Right lobe of liver (tissue), 6 donors: ENCODE measurements at regions not wholly inside any gene's neighbourhood (a gene's known extent, or its start where the extent isn't known, plus 50 kb on each side); places are given as distances from the start of the nearest gene placed in this dataset.
"Not testable (repeated sequence)": the region's sequence is repeated elsewhere in the genome, so short reads cannot be mapped to it uniquely, and the experiment has no call there.

ENCODE experiments used
- ATAC-seq, 4 donors: fragments of 200-7000 bp; cut with Tn5 transposase; one replicate each; pipeline ENCODE4 v1.9.1; 2020; ENCODE audit warnings: mild to moderate bottlenecking in 4 of 4, moderate library complexity in 4 of 4
- DNase-seq, 3 donors: peaks; one replicate each; pipeline ENCODE4 v3.0.0-alpha.2; 2020
- H3K27ac ChIP-seq, 3 donors: fragments of 200-600 bp; one replicate each; pipeline ENCODE4 v1.8.0; 2022
- H3K27me3 ChIP-seq, 2 donors: fragments of 200-600 bp; one replicate each; pipeline ENCODE4 v1.8.0; 2022
- H3K36me3 ChIP-seq, 4 donors: fragments of 200-600 bp; sonication (generic) in 1 of 4; one replicate each; pipeline versions ENCODE4 v1.5.1 to v1.8.0; 2017 to 2022; ENCODE audit warnings: control low read depth in 1 of 4
- H3K4me1 ChIP-seq, 4 donors: fragments of 200-600 bp; sonication (generic) in 1 of 4; one replicate each; pipeline versions ENCODE4 v1.5.1 to v1.8.0; 2017 to 2022; ENCODE audit warnings: control low read depth in 1 of 4
- H3K4me3 ChIP-seq, 3 donors: fragments of 200-600 bp; one replicate each; pipeline ENCODE4 v1.8.0; 2022
- H3K9me3 ChIP-seq, 4 donors: fragments of 200-600 bp; sonication (generic) in 1 of 4; one replicate each; pipeline versions ENCODE4 v1.5.1 to v1.8.0; 2017 to 2022; ENCODE audit warnings: control low read depth in 1 of 4
- POLR2A ChIP-seq: fragments of 450-650 bp; IDR thresholded peaks from one replicate; pipeline ENCODE4 v1.6.1; 2017; ENCODE audit warnings: antibody characterized with exemption, mild to moderate bottlenecking
- WGBS: methylation state at CpG from one replicate; pipeline ENCODE4 v1.1.6; 2018; ENCODE audit warnings: low coverage, low lambda C conversion rate; ENCODE audit not compliant: insufficient coverage; ENCODE audit errors: missing lambda C conversion rate; 5-methylcytosine and 5-hydroxymethylcytosine counted together
- intact Hi-C, 2 donors: fragments of 100-400 bp; cut with DNase I; formaldehyde crosslinking; loops; one replicate each; pipeline versions ENCODE4 v1.11.2 to v1.14.1; 2022
- TF ChIP-seq, protein P1 (sequence below), 4 donors: fragments of 200-600 bp in 3 of 4; fragments of 450-650 bp in 1 of 4; IDR thresholded peaks; one replicate each; pipeline versions ENCODE4 v1.5.1 to v1.8.0; 2016 to 2022; ENCODE audit warnings: antibody characterized with exemption in 4 of 4, mild to moderate bottlenecking in 2 of 4
- donor health status: DM: no; HTN: yes; CAD: no.
- donor health status: DM: no; HTN: no; CAD: no.
- donor health status: DM: no; HTN: no; CAD: no.
- donor health status: DM: no; HTN: yes; CAD: no.
- donor health status: DM: no; HTN: yes; CAD: no.

DNA sequence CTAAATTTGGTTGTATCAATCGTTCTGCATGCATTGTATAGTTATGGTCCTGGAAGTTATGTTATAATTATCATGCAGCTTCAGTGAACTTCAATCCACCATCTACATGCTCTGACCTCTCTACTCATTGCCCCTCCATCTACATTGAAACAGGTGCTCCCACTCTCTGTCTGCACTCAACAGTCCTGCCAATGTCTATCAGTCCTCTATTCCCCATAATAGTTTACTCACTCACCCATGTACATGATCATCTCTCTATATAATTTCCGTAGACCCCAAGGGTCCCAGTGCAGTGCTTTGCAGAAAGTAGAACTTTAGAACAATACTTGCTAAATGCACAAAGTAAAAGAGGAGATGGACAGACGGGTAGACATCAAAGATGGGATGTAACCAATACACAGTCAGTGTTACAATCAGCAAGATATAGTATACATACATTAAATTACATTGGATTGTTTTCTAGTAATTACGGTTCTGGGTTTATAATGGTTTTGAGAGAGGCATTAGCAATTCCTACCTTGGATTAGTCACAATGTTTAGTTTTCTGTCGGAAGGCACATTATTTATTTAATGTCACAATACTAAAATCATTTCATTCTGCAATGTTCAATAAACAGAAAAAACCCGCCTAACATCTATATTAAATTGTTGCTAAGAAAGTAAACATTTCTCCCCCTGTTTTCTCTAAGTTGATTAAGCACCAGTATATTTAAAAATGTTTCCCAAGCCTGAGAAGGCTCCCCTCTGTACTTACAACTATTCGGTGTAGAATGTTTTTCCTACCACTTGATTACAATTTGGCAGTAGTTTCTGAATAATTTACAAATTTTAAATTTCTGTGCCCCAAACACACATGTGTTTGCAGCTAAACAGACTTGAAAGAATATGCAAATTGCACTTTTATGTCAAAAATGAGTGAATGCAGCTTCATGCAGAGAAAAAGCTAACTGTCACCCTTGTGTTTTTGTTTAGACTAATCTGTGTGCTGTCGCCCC, 94.4 kb upstream of the SIX2 start:
- TF ChIP-seq, protein P1, sequence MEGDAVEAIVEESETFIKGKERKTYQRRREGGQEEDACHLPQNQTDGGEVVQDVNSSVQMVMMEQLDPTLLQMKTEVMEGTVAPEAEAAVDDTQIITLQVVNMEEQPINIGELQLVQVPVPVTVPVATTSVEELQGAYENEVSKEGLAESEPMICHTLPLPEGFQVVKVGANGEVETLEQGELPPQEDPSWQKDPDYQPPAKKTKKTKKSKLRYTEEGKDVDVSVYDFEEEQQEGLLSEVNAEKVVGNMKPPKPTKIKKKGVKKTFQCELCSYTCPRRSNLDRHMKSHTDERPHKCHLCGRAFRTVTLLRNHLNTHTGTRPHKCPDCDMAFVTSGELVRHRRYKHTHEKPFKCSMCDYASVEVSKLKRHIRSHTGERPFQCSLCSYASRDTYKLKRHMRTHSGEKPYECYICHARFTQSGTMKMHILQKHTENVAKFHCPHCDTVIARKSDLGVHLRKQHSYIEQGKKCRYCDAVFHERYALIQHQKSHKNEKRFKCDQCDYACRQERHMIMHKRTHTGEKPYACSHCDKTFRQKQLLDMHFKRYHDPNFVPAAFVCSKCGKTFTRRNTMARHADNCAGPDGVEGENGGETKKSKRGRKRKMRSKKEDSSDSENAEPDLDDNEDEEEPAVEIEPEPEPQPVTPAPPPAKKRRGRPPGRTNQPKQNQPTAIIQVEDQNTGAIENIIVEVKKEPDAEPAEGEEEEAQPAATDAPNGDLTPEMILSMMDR (IDR thresholded peaks at IDR 0.05) = no peak
- no peak for TF ChIP-seq POLR2A
- intact Hi-C loops = no loop called here
- Histone ChIP-seq H3K27me3 (no peaks in the 10 kb centered on the region), H3K9me3 (no peaks in the 10 kb centered on the region), H3K36me3 (no peaks in the 10 kb centered on the region), H3K4me1 (no peaks in the 10 kb centered on the region), H3K4me3 (no peak overlapping the region), H3K27ac (no peak overlapping the region)
- 69% methylated on average over 8 of the region's 8 CpGs for WGBS
- DNase-seq = no peak
- no peak for ATAC-seq

GRCh38 chr2:45102579-45103117, 93.4 kb upstream of the SIX2 start:
- Histone ChIP-seq H3K4me1 (no peaks in the 10 kb centered on the region), H3K36me3 (no peaks in the 10 kb centered on the region), H3K27ac (no peak overlapping the region), H3K27me3 (no peaks in the 10 kb centered on the region), H3K4me3 (no peak overlapping the region), H3K9me3 (no peaks in the 10 kb centered on the region)
- ATAC-seq (peak in 2 of 4 donors; percentile 42 to 81), DNase-seq (no peak)
- TF ChIP-seq, protein P1 (IDR thresholded peaks at IDR 0.05) = no peak
- no peak for TF ChIP-seq POLR2A
- intact Hi-C loops = no loop called here
- WGBS = 56% methylated on average over 3 of the region's 3 CpGs

DNA sequence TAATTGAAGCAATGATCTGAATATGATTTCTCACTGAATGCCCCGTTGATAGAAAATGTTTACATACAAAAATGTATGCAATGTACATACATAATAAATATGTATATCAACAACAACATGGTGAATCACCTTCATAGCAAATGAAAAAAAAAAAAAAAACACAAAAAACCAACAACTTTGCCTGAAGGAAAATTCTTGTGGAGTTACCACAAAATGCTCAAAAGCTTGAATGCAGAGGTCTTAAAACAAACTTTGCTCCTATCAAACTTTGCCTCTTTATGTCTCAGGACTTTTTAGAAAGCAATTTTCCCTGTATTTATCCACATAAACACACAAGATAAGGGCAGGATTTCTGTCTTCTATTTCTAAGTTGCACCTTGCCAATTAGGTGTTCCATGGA, 92.9 kb upstream of the SIX2 start:
- Histone ChIP-seq H3K4me3 (no peak overlapping the region), H3K27me3 (no peaks in the 10 kb centered on the region), H3K4me1 (no peaks in the 10 kb centered on the region), H3K9me3 (no peaks in the 10 kb centered on the region), H3K27ac (no peak overlapping the region), H3K36me3 (no peaks in the 10 kb centered on the region)
- no peak for DNase-seq
- no peak for TF ChIP-seq POLR2A
- TF ChIP-seq, protein P1 (IDR thresholded peaks at IDR 0.05) = no peak
- intact Hi-C loops = no loop called here
- no peak for ATAC-seq
- 68% methylated on average over 1 of the region's 1 CpG for WGBS

DNA sequence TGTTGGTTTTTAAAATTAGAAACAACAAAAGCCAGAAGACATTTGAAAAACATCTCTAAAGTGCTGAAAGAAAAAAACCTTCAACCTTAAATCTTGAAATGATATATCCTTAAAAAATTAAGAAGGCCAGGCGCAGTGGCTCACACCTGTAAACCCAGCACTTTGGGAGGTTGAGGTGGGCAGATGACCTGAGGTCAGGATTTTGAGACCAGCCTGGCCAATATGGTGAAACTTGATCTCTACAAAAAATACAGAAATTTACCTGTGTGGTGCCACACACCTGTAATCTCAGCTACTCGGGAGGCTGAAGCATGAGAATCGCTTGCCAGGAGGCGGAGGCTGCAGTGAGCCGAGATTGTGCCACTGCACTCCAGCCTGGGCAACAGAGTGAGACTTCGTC, 87.7 kb upstream of the SIX2 start:
- no peak for TF ChIP-seq POLR2A
- TF ChIP-seq, protein P1 (IDR thresholded peaks at IDR 0.05) = no peak
- ATAC-seq (no peak), DNase-seq (no peak)
- Histone ChIP-seq H3K36me3 (no peaks in the 10 kb centered on the region), H3K4me1 (no peaks in the 10 kb centered on the region), H3K27ac (no peak overlapping the region), H3K4me3 (no peak overlapping the region), H3K9me3 (no peaks in the 10 kb centered on the region), H3K27me3 (no peaks in the 10 kb centered on the region)
- intact Hi-C loops = no loop called here
- WGBS = 84% methylated on average over 6 of the region's 6 CpGs

- WGBS = 73% methylated on average over 10 of the region's 10 CpGs
- intact Hi-C loops, DNase-seq, H3K9me3 ChIP-seq, H3K36me3 ChIP-seq, H3K4me3 ChIP-seq, ATAC-seq, H3K27ac ChIP-seq, H3K4me1 ChIP-seq, H3K27me3 ChIP-seq: not testable (repeated sequence)
These were observed 86.8 kb upstream of the SIX2 start for GRCh38 chr2:45096038-45096437.
